GM12873 (cell line): ENCODE measurements at regions not wholly inside any gene's neighbourhood (a gene's known extent, or its start where the extent isn't known, plus 50 kb on each side); places are given as distances from the start of the nearest gene placed in this dataset.

ENCODE experiments used
- CTCF ChIP-seq: IDR thresholded peaks from 2 replicates; pipeline ENCODE4 v1.5.1; 2012; ENCODE audit warnings: low read depth, mild to moderate bottlenecking, moderate library complexity, low read length, control low read depth; ENCODE audit not compliant: insufficient read depth; ENCODE audit errors: missing control alignments

DNA sequence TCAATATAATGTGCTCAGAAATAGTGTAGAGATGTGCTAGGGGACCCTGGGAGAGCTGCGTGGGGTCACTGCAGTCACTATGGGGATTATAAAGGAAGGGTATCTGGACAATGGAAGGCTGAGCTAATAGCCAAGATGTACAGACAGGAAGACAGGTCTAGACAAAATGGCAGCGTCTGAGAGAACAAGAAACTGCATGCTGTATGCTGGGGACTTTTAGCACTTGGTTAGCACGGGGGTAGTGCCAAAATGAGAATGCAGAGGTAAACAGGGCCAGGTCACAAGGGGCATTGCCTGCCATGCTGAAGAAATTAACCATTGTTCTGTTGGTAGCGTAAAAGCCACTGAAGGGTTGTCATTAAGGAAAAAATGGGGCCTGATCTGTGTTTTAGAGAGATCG is 308.2 kb downstream of the EMP1 start:
- no peak for TF ChIP-seq CTCF

- no peak for TF ChIP-seq CTCF
These were observed 307.5 kb downstream of the EMP1 start for GRCh38 chr12:13504074-13504473.

DNA sequence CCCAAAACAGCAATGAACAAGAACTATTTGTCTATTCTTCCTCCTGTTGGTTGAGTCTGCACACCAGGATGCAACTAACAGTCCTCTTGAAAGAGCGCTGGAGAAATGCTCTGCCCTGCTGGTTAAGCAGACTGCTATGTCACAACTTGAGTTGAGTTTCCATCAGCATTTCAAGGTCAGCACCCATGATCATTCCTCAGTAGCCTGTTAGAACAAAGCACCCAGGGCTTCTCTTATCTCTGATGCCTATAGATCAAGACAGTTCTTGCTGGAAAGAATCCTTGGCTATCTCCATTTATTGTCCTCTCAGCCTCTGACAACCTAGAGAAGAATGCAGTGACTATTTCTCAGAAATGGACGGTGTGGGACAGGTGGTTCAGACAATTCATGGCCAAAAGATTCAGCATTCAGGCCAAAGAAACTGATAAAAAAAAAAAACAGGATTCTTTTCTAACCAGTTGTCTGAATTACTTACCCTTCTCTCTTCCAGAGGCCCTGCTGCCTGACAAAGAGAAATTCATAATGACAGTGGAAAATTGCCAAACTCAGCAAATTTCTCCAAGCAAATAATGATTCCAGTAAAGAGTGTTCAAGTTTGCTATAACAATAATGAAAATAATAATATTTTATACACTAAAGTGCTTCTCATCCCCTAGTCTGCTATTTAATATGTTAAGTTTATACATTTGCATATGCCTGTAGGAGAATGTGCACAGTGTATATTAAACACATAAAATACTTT is 306.7 kb downstream of the EMP1 start:
- no peak for TF ChIP-seq CTCF

DNA sequence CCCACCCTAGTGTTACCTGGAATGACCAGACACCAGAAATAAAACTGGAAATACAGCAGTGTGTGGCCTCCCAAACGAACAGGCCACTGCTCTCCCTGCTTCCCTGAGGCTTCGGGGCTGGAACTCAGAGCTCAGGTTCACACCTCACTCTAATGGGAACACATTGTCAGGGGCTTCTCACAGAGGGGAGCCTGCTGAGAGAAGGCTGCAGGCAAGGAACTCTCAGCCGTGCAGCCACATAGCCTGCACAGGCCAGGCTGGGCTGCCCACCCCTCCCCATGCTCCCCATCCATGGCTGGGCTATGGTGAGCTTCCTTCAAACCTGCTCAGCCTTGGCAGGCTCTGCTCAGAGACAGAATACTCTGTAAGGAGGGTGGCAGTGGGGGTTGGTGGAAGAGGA is 302.5 kb downstream of the EMP1 start:
- no peak for TF ChIP-seq CTCF

DNA sequence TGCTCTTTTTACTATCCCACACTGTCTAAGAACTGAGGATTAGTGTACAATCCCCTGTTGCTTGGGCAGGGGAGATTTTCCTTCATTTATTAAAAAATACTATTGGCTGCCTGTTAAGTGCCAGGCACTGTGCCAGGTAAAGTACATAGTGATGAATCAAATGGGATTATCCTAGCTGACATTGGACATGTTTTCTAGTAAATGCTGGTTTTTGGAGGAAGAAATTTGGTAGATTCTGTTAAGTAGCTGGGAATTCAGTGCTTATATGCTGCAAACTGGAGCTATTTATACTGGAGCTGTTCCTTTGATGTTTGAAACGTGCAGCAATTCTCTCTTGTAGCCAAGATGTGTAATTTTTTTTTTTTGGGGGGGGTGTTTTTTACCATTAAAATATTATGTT is 299.6 kb downstream of the EMP1 start:
- no peak for TF ChIP-seq CTCF

DNA sequence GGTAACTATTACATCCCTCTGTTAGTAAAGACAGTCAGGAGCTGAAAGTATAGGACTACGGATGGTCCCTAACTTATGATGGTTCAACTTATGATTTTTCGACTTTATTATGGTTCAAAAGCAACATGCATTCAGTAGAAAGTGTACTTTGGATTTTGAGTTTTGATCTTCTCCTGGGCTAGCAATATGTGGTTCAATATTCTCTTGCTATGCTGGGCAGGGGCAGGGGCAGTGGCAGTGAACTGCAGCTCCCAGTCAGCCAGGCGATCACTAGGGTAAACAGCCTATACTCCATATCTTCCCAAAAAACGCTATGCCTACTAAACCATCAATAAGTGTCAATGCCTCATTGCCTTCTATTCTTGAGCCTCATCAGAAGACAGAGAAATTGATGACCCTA is 292.7 kb downstream of the EMP1 start:
- TF ChIP-seq CTCF: no peak

GRCh38 chr12:13487326-13487725 is 290.8 kb downstream of the EMP1 start:
- no peak for TF ChIP-seq CTCF

GRCh38 chr12:13486794-13487193 is 290.3 kb downstream of the EMP1 start:
- no peak for TF ChIP-seq CTCF
